ENCODE measurements at regions not wholly inside any gene's neighbourhood (a gene's known extent, or its start where the extent isn't known, plus 50 kb on each side); places are given as distances from the start of the nearest gene placed in this dataset.

- TF ChIP-seq, protein P1, sequence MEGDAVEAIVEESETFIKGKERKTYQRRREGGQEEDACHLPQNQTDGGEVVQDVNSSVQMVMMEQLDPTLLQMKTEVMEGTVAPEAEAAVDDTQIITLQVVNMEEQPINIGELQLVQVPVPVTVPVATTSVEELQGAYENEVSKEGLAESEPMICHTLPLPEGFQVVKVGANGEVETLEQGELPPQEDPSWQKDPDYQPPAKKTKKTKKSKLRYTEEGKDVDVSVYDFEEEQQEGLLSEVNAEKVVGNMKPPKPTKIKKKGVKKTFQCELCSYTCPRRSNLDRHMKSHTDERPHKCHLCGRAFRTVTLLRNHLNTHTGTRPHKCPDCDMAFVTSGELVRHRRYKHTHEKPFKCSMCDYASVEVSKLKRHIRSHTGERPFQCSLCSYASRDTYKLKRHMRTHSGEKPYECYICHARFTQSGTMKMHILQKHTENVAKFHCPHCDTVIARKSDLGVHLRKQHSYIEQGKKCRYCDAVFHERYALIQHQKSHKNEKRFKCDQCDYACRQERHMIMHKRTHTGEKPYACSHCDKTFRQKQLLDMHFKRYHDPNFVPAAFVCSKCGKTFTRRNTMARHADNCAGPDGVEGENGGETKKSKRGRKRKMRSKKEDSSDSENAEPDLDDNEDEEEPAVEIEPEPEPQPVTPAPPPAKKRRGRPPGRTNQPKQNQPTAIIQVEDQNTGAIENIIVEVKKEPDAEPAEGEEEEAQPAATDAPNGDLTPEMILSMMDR (IDR thresholded peaks at IDR 0.05; ENCODE audit: insufficient read depth, low read length) = no peak
- TF ChIP-seq POLR2AphosphoS5 (IDR thresholded peaks at IDR 0.05; ENCODE audit: low read depth) = no peak
- TF ChIP-seq GABPA (IDR thresholded peaks at IDR 0.05; ENCODE audit: low read depth) = no peak
- TF ChIP-seq SPI1 (IDR thresholded peaks at IDR 0.05; ENCODE audit: borderline replicate concordance, low read depth) = no peak
- TF ChIP-seq, protein P2, sequence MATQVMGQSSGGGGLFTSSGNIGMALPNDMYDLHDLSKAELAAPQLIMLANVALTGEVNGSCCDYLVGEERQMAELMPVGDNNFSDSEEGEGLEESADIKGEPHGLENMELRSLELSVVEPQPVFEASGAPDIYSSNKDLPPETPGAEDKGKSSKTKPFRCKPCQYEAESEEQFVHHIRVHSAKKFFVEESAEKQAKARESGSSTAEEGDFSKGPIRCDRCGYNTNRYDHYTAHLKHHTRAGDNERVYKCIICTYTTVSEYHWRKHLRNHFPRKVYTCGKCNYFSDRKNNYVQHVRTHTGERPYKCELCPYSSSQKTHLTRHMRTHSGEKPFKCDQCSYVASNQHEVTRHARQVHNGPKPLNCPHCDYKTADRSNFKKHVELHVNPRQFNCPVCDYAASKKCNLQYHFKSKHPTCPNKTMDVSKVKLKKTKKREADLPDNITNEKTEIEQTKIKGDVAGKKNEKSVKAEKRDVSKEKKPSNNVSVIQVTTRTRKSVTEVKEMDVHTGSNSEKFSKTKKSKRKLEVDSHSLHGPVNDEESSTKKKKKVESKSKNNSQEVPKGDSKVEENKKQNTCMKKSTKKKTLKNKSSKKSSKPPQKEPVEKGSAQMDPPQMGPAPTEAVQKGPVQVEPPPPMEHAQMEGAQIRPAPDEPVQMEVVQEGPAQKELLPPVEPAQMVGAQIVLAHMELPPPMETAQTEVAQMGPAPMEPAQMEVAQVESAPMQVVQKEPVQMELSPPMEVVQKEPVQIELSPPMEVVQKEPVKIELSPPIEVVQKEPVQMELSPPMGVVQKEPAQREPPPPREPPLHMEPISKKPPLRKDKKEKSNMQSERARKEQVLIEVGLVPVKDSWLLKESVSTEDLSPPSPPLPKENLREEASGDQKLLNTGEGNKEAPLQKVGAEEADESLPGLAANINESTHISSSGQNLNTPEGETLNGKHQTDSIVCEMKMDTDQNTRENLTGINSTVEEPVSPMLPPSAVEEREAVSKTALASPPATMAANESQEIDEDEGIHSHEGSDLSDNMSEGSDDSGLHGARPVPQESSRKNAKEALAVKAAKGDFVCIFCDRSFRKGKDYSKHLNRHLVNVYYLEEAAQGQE (IDR thresholded peaks at IDR 0.05; ENCODE audit: insufficient replicate concordance, low read depth) = no peak
Measured at GRCh38 chrX:139081965-139082364, 370.4 kb upstream of the FGF13 start.

Data from HL-60 (cell line).